ENCODE measurements at regions not wholly inside any gene's neighbourhood (a gene's known extent, or its start where the extent isn't known, plus 50 kb on each side); places are given as distances from the start of the nearest gene placed in this dataset.

DNA sequence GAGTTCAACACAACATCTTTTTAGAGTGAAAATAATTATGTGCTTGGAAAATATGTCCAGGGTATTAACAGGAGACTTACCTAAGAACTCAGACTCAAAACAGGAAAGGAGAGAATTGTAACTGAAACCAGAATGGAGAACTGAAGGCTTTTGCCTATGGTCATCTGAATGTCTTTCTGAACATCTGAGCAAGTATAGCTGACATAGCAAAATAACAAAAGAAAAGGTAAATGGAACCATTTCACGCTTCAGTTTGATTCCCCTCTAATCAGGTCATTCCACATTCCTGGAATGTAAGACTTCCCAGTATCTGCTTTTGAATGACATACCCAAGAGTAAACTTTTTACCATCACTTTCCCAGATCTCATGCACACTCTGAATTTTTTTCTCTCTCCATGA, 500.4 kb upstream of the HS3ST1 start:
- TF ChIP-seq POLR2AphosphoS5 (IDR thresholded peaks at IDR 0.05) (no peak), EP300 (IDR thresholded peaks at IDR 0.05) (no peak)
